OCI-LY7 (cell line): ENCODE measurements at regions not wholly inside any gene's neighbourhood (a gene's known extent, or its start where the extent isn't known, plus 50 kb on each side); places are given as distances from the start of the nearest gene placed in this dataset.
"Not testable (repeated sequence)": the region's sequence is repeated elsewhere in the genome, so short reads cannot be mapped to it uniquely, and the experiment has no call there.

ENCODE experiments used
- CTCF ChIP-seq: fragments of 200-600 bp; sonication (generic); conservative IDR thresholded peaks from 2 replicates; pipeline ENCODE4 v1.5.1; 2014; ENCODE audit warnings: mild to moderate bottlenecking, antibody characterized with exemption, low read length, moderate library complexity, mixed read lengths
- EZH2phosphoT487 ChIP-seq: fragments of 200-600 bp; sonication (generic); IDR thresholded peaks from 2 replicates; pipeline ENCODE4 v1.6.1; 2018; ENCODE audit warnings: low read depth, borderline replicate concordance, mild to moderate bottlenecking, mixed run types, antibody characterized with exemption, low read length, moderate library complexity, mixed read lengths

DNA sequence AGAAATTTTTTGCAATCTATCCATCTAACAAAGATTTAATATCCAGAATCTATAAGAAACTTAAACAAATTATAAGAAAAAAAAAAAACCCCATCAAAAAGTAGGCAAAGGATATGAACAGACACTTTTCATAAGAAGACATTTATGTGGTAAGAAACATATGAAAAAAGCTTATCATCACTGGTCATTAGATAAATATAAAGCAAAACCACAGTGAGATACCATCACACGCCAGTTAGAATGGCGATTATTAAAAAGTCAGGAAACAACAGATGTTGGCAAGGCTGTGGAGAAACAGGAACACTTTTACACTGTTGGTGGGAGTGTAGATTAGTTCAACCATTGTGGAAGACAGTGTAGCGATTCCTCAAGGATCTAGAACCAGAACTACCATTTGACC is 110.3 kb upstream of the SLC7A11 start:
- TF ChIP-seq EZH2phosphoT487, CTCF: not testable (repeated sequence)
